ENCODE measurements at regions not wholly inside any gene's neighbourhood (a gene's known extent, or its start where the extent isn't known, plus 50 kb on each side); places are given as distances from the start of the nearest gene placed in this dataset.

GRCh38 chr1:228960705-228961104 lies 225.4 kb downstream of the RHOU start:
- Mint-ChIP-seq H3K4me3 (no peak overlapping the region), H3K9me3 (no peaks in the 10 kb centered on the region), H3K27ac (no peak overlapping the region), H3K27me3 (peaks cover 6% of the 10 kb centered on the region), H3K36me3 (ENCODE audit: low read depth) (no peaks in the 10 kb centered on the region), H3K4me1 (no peaks in the 10 kb centered on the region)
- TF ChIP-seq, protein P1, sequence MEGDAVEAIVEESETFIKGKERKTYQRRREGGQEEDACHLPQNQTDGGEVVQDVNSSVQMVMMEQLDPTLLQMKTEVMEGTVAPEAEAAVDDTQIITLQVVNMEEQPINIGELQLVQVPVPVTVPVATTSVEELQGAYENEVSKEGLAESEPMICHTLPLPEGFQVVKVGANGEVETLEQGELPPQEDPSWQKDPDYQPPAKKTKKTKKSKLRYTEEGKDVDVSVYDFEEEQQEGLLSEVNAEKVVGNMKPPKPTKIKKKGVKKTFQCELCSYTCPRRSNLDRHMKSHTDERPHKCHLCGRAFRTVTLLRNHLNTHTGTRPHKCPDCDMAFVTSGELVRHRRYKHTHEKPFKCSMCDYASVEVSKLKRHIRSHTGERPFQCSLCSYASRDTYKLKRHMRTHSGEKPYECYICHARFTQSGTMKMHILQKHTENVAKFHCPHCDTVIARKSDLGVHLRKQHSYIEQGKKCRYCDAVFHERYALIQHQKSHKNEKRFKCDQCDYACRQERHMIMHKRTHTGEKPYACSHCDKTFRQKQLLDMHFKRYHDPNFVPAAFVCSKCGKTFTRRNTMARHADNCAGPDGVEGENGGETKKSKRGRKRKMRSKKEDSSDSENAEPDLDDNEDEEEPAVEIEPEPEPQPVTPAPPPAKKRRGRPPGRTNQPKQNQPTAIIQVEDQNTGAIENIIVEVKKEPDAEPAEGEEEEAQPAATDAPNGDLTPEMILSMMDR (IDR thresholded peaks at IDR 0.05), result no peak
- DNase-seq (no peak), ATAC-seq (ENCODE audit: low read depth) (no peak)
- POLR2A ChIA-PET, result no interaction called here
- intact Hi-C loops (cut with micrococcal nuclease), result no loop called here
- CTCF ChIA-PET, result no interaction called here

GRCh38 chr1:228961511-228961910 lies 226.2 kb downstream of the RHOU start:
- no peaks in the 10 kb centered on the region for H3K4me1 Mint-ChIP-seq
- H3K27ac Mint-ChIP-seq, result no peak overlapping the region
- TF ChIP-seq, protein P1 (IDR thresholded peaks at IDR 0.05), result no peak
- intact Hi-C loops (cut with micrococcal nuclease), result no loop called here
- no peak for ATAC-seq (ENCODE audit: low read depth)
- H3K36me3 Mint-ChIP-seq (ENCODE audit: low read depth), result no peaks in the 10 kb centered on the region
- DNase-seq, result no peak
- CTCF ChIA-PET, result no interaction called here
- H3K27me3 Mint-ChIP-seq, result peaks cover 2% of the 10 kb centered on the region
- POLR2A ChIA-PET, result no interaction called here
- no peaks in the 10 kb centered on the region for H3K9me3 Mint-ChIP-seq
- no peak overlapping the region for H3K4me3 Mint-ChIP-seq

GRCh38 chr1:228963795-228964177 lies 228.5 kb downstream of the RHOU start:
- Mint-ChIP-seq H3K9me3 (no peaks in the 10 kb centered on the region), H3K36me3 (ENCODE audit: low read depth) (no peaks in the 10 kb centered on the region), H3K27ac (no peak overlapping the region), H3K4me3 (no peak overlapping the region), H3K27me3 (peaks cover 2% of the 10 kb centered on the region), H3K4me1 (no peaks in the 10 kb centered on the region)
- POLR2A ChIA-PET, result no interaction called here
- CTCF ChIA-PET, result no interaction called here
- intact Hi-C loops (cut with micrococcal nuclease), result no loop called here
- DNase-seq (no peak), ATAC-seq (ENCODE audit: low read depth) (no peak)
- TF ChIP-seq, protein P1 (IDR thresholded peaks at IDR 0.05), result no peak

GRCh38 chr1:228964178-228965089 lies 229.2 kb downstream of the RHOU start:
- intact Hi-C loops (cut with micrococcal nuclease), result no loop called here
- CTCF ChIA-PET, result no interaction called here

DNA sequence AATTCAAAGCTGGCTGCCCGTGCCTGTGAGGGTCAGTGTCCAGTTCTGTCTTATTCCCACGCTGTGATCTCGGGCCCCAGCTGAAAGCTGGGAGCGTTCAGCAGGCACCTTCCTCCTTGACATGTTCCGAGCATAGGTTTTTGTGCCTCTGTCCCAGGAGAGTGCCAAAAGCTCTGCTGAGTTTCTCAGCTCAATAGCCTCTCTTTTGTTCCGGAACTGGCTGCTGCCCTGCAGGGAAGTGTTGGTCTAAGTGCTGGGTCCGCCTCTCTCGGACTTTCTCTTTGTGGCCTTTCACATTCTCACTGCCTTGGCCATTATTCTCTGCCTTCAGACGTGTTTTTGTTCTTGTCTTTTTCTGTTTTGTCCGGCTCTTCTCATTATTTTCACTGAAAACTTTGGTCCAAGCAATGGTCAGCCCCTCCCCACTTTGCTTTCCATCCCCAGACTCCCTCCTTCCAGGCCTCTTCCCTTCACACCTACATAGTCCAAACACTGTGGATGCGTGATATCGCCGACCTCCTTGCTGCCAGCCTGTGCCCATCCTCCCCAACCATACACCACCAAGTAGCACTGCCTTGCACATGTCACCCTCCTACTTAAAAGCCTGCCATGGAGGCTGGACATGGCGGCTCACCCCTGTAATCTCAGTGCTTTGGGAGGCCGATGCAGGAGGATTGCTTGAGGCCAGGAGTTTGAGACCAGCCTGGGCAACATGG lies 233.8 kb downstream of the RHOU start:
- DNase-seq, result no peak
- ChIA-PET POLR2A (no interaction called here), CTCF (no interaction called here)
- Mint-ChIP-seq H3K4me3 (no peak overlapping the region), H3K9me3 (no peaks in the 10 kb centered on the region), H3K27ac (no peak overlapping the region), H3K4me1 (no peaks in the 10 kb centered on the region), H3K27me3 (peaks cover 4% of the 10 kb centered on the region), H3K36me3 (ENCODE audit: low read depth) (no peaks in the 10 kb centered on the region)
- TF ChIP-seq, protein P1 (IDR thresholded peaks at IDR 0.05), result no peak
- intact Hi-C loops (cut with micrococcal nuclease), result no loop called here
- ATAC-seq (ENCODE audit: low read depth), result no peak

More at GRCh38 chr1:228964178-228965089, 229.2 kb downstream of the RHOU start:
- peaks cover 2% of the 10 kb centered on the region for H3K27me3 Mint-ChIP-seq
- TF ChIP-seq, protein P1 (IDR thresholded peaks at IDR 0.05), result no peak
- H3K9me3 Mint-ChIP-seq, result no peaks in the 10 kb centered on the region
- H3K36me3 Mint-ChIP-seq (ENCODE audit: low read depth), result no peaks in the 10 kb centered on the region
- H3K27ac Mint-ChIP-seq, result no peak overlapping the region
- DNase-seq, result no peak
- no peak overlapping the region for H3K4me3 Mint-ChIP-seq
- no peak for ATAC-seq (ENCODE audit: low read depth)
- POLR2A ChIA-PET, result no interaction called here
- no peaks in the 10 kb centered on the region for H3K4me1 Mint-ChIP-seq

Data from activated B cell treated with CpG ODN at 0.5 μM for 24 hours (primary cell).